Heart right ventricle (tissue), 16 donors: ENCODE measurements at regions not wholly inside any gene's neighbourhood (a gene's known extent, or its start where the extent isn't known, plus 50 kb on each side); places are given as distances from the start of the nearest gene placed in this dataset.
A peak's percentile ranks its signal among the peaks of the same experiment; 100 is the strongest.

ENCODE experiments used
- ATAC-seq, 8 donors: fragments of 200-7000 bp; cut with Tn5 transposase; one replicate each; pipeline ENCODE4 v1.9.1; 2020; ENCODE audit warnings: mild to moderate bottlenecking in 8 of 8, moderate library complexity in 8 of 8, moderate number of reproducible peaks in 1 of 8
- DNase-seq, 2 donors: peaks; one replicate each; pipeline ENCODE4 v3.0.0-alpha.2; 2020
- H3K27ac ChIP-seq, 10 donors: fragments of 200-600 bp; sonication (generic) in 2 of 10; one replicate each; pipeline versions ENCODE4 v1.5.0 to v1.8.0; 2020 to 2022; ENCODE audit warnings: mild to moderate bottlenecking in 3 of 10
- H3K27me3 ChIP-seq, 7 donors: fragments of 200-600 bp; one replicate each; pipeline ENCODE4 v1.8.0; 2021 to 2022; ENCODE audit warnings: mild to moderate bottlenecking in 2 of 7
- H3K36me3 ChIP-seq, 9 donors: fragments of 200-600 bp; sonication (generic) in 1 of 9; one replicate each; pipeline versions ENCODE4 v1.5.0 to v1.8.0; 2020 to 2022; ENCODE audit warnings: mild to moderate bottlenecking in 2 of 9
- H3K4me1 ChIP-seq, 9 donors: fragments of 200-600 bp; sonication (generic) in 1 of 9; one replicate each; pipeline versions ENCODE4 v1.5.0 to v1.8.0; 2020 to 2022; ENCODE audit warnings: mild to moderate bottlenecking in 4 of 9
- H3K4me3 ChIP-seq, 10 donors: fragments of 200-600 bp; sonication (generic) in 2 of 10; one replicate each; pipeline versions ENCODE4 v1.5.0 to v1.8.0; 2020 to 2022; ENCODE audit warnings: mild to moderate bottlenecking in 7 of 10, moderate library complexity in 2 of 10
- H3K9me3 ChIP-seq, 11 donors: fragments of 200-600 bp in 10 of 11; sonication (generic) in 2 of 11; one replicate each; pipeline versions ENCODE4 v1.5.0 to v1.8.0; 2013 to 2022; ENCODE audit warnings: mild to moderate bottlenecking in 2 of 11, control low read depth in 1 of 11, moderate library complexity in 1 of 11
- CTCF ChIP-seq, 9 donors: fragments of 200-600 bp; sonication (generic) in 2 of 9; IDR thresholded peaks; one replicate each; pipeline versions ENCODE4 v1.5.0 to v1.8.0; 2021 to 2022; ENCODE audit warnings: antibody characterized with exemption in 9 of 9, mild to moderate bottlenecking in 5 of 9, moderate library complexity in 1 of 9
- WGBS, 2 donors: extraction: QIAGEN DNeasy Blood & Tissue Kit; methylation state at CpG; one replicate each; pipeline ENCODE4 v1.1.7; 2013; ENCODE audit warnings: inconsistent platforms in 1 of 2; 5-methylcytosine and 5-hydroxymethylcytosine counted together
- intact Hi-C, 10 donors: fragments of 100-400 bp; cut with DNase I; formaldehyde crosslinking; loops; one replicate each; pipeline versions ENCODE4 v1.11.1 to v1.14.2; 2022
- donor health status: Arrhythmogenic right ventricular cardiomyopathy.
- donor health status: ischemic (EF 13 %, LVEDD 7.1; RV severe dilation, severe dysfunction).
- donor health status: healthy with polysubstance abuse.
- donor health status: DM: no; HTN: yes; CAD: no.
- donor health status: DM: no; HTN: no; CAD: no.
- donor health status: ischemic (EF 25% LVEDD 6.9; RV normal size, moderate dysfunction).
- donor health status: ischemic (EF 25% LVEDD 5.7; RV mildly dilated, moderate dysfunction).
- donor health status: healthy.
- donor health status: DM: yes; HTN: yes; CAD: no.
- donor health status: Ischemic cardiomyopathy.
- donor health status: ischemic (EF 35%, LVEDD 5.7; RV mildly dilated, moderate dysfunction).
- donor health status: nonischemic (EF 11% LVEDD 7.7; RV severe dilation, severe dysfunction).
- donor health status: DM: yes; HTN: yes; CAD: no.
- donor health status: PGD.
- donor health status: ischemic (EF 29% LVEDD 5.4; RV normal size, mild dysfunction).
- donor health status: nonischemic (EF 23%, LVEDD 6.1; RV moderate dilation, normal function).

DNA sequence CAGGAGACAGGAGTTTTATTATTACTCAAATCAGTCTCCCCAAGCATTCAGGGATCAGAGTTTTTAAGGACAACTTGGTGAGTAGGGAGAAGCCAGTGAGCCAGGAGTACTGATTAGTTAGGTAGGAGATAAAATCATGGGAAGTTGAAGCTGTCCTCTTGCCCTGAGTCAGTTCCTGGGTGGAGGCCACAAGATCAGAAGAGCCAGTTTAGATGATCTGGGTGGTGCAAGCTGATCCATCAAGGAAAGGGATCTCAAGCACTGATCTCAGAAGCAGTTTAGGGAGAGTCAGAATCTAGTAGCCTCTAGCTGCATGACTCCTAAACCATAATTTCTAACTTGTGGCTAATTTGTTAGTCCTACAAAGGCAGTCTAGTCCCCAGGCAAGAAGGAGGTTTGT is 706.5 kb upstream of the MAP3K7 start:
- no peaks in the 10 kb centered on the region for H3K27me3 ChIP-seq
- no peak overlapping the region for H3K27ac ChIP-seq
- no peak for DNase-seq
- no peak overlapping the region for H3K4me3 ChIP-seq
- H3K36me3 ChIP-seq = no peaks in the 10 kb centered on the region
- peaks cover 0 to 13% (median 0%) of the 10 kb centered on the region in 11 donors for H3K9me3 ChIP-seq
- intact Hi-C loops = no loop called here
- TF ChIP-seq CTCF (IDR thresholded peaks at IDR 0.05) = no peak
- no peaks in the 10 kb centered on the region for H3K4me1 ChIP-seq
- ATAC-seq = no peak

DNA sequence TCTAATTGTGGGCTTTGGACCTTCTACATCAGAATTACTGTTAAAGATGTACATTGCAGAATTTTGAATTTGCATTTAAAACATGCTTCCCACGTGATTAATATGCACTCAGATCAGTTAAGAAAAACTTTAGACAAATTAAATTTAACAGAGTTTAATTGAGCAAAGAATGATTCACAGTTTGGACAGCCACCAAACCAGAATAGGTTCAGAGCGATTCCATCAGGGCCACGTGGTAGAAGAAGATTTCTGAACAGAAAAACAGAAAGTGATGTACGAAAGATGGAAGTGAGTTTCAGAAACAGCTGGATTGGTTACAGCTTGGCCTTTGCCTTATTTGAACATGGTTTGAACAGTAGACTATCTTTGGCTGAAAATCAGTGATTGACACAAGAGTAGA is 704.2 kb upstream of the MAP3K7 start:
- Histone ChIP-seq H3K27ac (peak overlapping the region in 1 of 10 donors; percentile 10), H3K27me3 (no peaks in the 10 kb centered on the region), H3K36me3 (no peaks in the 10 kb centered on the region), H3K4me3 (no peak overlapping the region), H3K4me1 (no peaks in the 10 kb centered on the region), H3K9me3 (no peaks in the 10 kb centered on the region)
- no peak for TF ChIP-seq CTCF (IDR thresholded peaks at IDR 0.05)
- 46 to 75% methylated on average over 4 of the region's 4 CpGs for WGBS, 2 donors
- intact Hi-C loops = no loop called here
- ATAC-seq (no peak), DNase-seq (no peak)

DNA sequence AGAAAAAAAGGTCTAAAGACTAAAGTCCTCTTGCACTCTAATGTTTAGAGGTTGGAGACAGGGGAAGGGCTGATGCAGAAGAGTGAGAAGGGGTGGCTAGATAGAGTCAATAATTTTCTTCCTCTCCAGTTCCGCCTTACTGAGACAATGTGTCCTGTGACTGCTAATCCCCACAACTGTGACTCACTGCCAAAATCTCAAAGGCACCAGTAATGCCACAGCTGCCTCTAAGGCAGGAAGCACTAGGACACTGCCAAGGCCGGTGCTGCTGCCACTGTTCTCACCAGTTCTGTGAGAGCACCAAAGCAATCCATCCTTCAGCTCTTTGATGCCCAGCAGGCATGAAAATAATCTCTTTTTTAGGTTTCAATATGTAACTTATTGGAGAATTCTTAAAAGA is 701.9 kb upstream of the MAP3K7 start:
- no peak for ATAC-seq
- H3K27me3 ChIP-seq = no peaks in the 10 kb centered on the region
- 72 to 80% methylated on average over 2 of the region's 2 CpGs for WGBS, 2 donors
- no peak overlapping the region for H3K4me3 ChIP-seq
- intact Hi-C loops = no loop called here
- no peak overlapping the region for H3K27ac ChIP-seq
- no peaks in the 10 kb centered on the region for H3K36me3 ChIP-seq
- TF ChIP-seq CTCF (IDR thresholded peaks at IDR 0.05) = no peak
- no peaks in the 10 kb centered on the region for H3K9me3 ChIP-seq
- no peaks in the 10 kb centered on the region for H3K4me1 ChIP-seq
- no peak for DNase-seq

DNA sequence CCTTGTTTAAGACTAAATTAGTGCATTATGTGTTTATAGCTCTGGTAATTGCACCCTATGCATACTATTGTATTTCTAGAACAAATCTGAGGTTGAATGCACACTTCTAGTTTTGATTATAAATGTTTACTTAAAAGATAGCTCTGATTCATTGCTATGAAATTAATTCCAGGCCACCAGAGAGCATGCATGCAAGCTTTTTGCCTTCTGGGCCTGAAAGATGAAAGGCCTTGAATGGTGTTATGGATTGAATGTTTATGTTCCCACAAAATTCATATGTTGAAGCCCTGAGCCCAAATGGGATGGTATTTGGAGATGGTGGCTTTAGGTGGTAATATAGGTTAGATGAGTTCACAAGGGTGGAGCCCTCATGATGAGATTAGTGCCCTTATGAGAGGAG is 695.0 kb upstream of the MAP3K7 start:
- Histone ChIP-seq H3K27ac (no peak overlapping the region), H3K9me3 (peaks cover 0 to 9% (median 0%) of the 10 kb centered on the region in 11 donors), H3K4me1 (no peaks in the 10 kb centered on the region), H3K36me3 (no peaks in the 10 kb centered on the region), H3K4me3 (no peak overlapping the region), H3K27me3 (no peaks in the 10 kb centered on the region)
- ATAC-seq (no peak), DNase-seq (no peak)
- no peak for TF ChIP-seq CTCF (IDR thresholded peaks at IDR 0.05)
- intact Hi-C loops = no loop called here

DNA sequence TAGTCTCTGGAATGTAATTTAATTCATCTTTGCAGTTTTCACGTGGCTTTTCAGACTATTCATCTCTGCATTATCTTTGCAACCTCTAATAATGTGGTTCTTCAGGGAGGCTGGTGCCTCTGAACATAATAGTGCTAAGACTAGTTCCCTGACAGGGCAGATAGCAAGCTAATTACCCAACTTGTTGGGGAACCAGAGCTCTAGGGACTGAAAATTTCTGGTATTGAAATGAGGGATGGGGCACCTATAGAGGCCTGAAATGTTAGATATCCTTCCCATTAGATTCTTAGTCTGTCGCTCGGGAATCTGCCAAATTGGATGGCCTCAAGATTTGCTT is 693.6 kb upstream of the MAP3K7 start:
- Histone ChIP-seq H3K27me3 (no peaks in the 10 kb centered on the region), H3K9me3 (peaks cover 0 to 9% (median 0%) of the 10 kb centered on the region in 11 donors), H3K4me3 (no peak overlapping the region), H3K36me3 (no peaks in the 10 kb centered on the region), H3K4me1 (no peaks in the 10 kb centered on the region), H3K27ac (no peak overlapping the region)
- DNase-seq = no peak
- no peak for TF ChIP-seq CTCF (IDR thresholded peaks at IDR 0.05)
- no peak for ATAC-seq
- 69 to 71% methylated on average over 3 of the region's 3 CpGs for WGBS, 2 donors
- intact Hi-C loops = no loop called here
